ENCODE measurements at regions not wholly inside any gene's neighbourhood (a gene's known extent, or its start where the extent isn't known, plus 50 kb on each side); places are given as distances from the start of the nearest gene placed in this dataset.
"Not testable (repeated sequence)": the region's sequence is repeated elsewhere in the genome, so short reads cannot be mapped to it uniquely, and the experiment has no call there.

DNA sequence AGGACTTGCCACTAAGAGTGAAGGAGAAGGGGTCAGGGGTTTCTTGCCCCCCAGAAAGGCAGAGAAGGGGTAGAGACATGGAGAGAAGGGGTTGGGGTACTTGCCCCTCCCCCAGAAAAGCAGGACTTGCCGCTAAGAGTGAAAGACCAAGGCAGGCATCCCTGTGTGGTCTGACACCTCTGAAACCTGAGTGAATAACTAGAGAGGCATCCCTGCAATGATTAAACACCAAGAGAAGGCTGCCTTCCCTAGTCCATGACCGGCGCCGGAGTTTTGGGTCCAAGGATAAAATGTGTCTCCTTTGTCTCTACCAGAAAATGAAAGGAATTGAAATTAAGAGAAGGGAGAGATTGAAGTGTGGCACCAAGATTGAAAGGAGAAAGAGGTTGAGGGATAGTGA is 102.3 kb upstream of the SLC7A14 start:
- WGBS, 2 experiments (ENCODE audit: extremely low coverage in 1 of 2, insufficient coverage in 1 of 2, insufficient read length in 1 of 2, insufficient replicate concordance in 2 of 2, low coverage in 1 of 2, low lambda C conversion rate in 2 of 2, missing lambda C conversion rate in 1 of 2): 98% methylated on average over 4 of the region's 4 CpGs; no CpG with 5 or more reads in 1 of the 2 experiments
- H2BK5ac ChIP-seq (ENCODE audit: low read depth, low read length); H3K23ac ChIP-seq (ENCODE audit: insufficient read length); H2BK12ac ChIP-seq (ENCODE audit: low read depth, low read length); H3K79me2 ChIP-seq (ENCODE audit: control insufficient read depth in 1 of 2, insufficient read depth in 2 of 2, low read length in 2 of 2); H2BK120ac ChIP-seq (replicated peaks; ENCODE audit: low read depth, low read length); H3K27me3 ChIP-seq (replicated peaks in 1 of 4; ENCODE audit: control insufficient read depth in 3 of 4, extremely low read depth in 1 of 4, insufficient read depth in 3 of 4, low read length in 3 of 4); H4K8ac ChIP-seq (ENCODE audit: extremely low read depth, insufficient read depth, low read length); H2AFZ ChIP-seq (ENCODE audit: low read length); H3K79me1 ChIP-seq (ENCODE audit: low read depth, low read length); H3K56ac ChIP-seq (replicated peaks; ENCODE audit: insufficient read length, low read depth, low read length); H3K4me2 ChIP-seq (ENCODE audit: insufficient read depth in 1 of 2, low read depth in 2 of 2, low read length in 2 of 2); H3K18ac ChIP-seq (ENCODE audit: extremely low read depth, low read length); H2BK20ac ChIP-seq (ENCODE audit: low read length); DNase-seq (ENCODE audit: low read depth in 1 of 2, low spot score in 2 of 2); H3K9ac ChIP-seq (replicated peaks in 1 of 4; ENCODE audit: extremely low read depth in 1 of 4, low read depth in 3 of 4, low read length in 3 of 4); H3K4me1 ChIP-seq (replicated peaks in 1 of 4; ENCODE audit: control insufficient read depth in 3 of 4, insufficient read depth in 4 of 4, low read length in 3 of 4); H2BK15ac ChIP-seq (ENCODE audit: low read length); H4K91ac ChIP-seq (replicated peaks; ENCODE audit: insufficient read length, low read length); H3K4ac ChIP-seq (replicated peaks; ENCODE audit: insufficient read length, low read depth, low read length); POLR2A ChIA-PET (ENCODE audit: partially characterized antibody); H3K23me2 ChIP-seq (ENCODE audit: low read depth, low read length); H3K9me3 ChIP-seq (ENCODE audit: insufficient read depth in 2 of 2, low read depth in 1 of 2, low read length in 1 of 2); H3K4me3 ChIP-seq (ENCODE audit: extremely low read depth in 1 of 4, insufficient read depth in 2 of 4, low read depth in 3 of 4, low read length in 4 of 4); H3K27ac ChIP-seq (ENCODE audit: low read depth, low read length); H3K14ac ChIP-seq (ENCODE audit: insufficient read length); H3K36me3 ChIP-seq (ENCODE audit: control insufficient read depth in 2 of 4, insufficient read depth in 4 of 4, low read length in 3 of 4); H4K5ac ChIP-seq (ENCODE audit: insufficient read length, low read depth, low read length); FAIRE-seq; H4K20me1 ChIP-seq (replicated peaks in 1 of 2; ENCODE audit: control insufficient read depth in 1 of 2, insufficient read depth in 2 of 2, low read length in 2 of 2); H2AK5ac ChIP-seq (ENCODE audit: low read depth, low read length): not testable (repeated sequence)
- CTCF ChIA-PET (ENCODE audit: partially characterized antibody): interaction anchor here (5.5 kb wide), 1 partner anchor 274 kb away, joined by 33 read pairs; no protein-coding TSS in a partner anchor
